BJ (cell line): ENCODE measurements at regions not wholly inside any gene's neighbourhood (a gene's known extent, or its start where the extent isn't known, plus 50 kb on each side); places are given as distances from the start of the nearest gene placed in this dataset.

ENCODE experiments used
- CTCF ChIA-PET: fragments of 350-600 bp; formaldehyde crosslinking; extraction: SDS; loops from one replicate; lab custom pipeline; 2021; ENCODE audit warnings: antibody characterized with exemption, inconsistent platforms; lab: Yijun Ruan, JAX
- POLR2A ChIA-PET: fragments of 300-600 bp; sonication (Branson Sonifier 250); formaldehyde crosslinking; extraction: SDS; loops from one replicate; lab custom pipeline; 2021; ENCODE audit warnings: antibody characterized with exemption; lab: Charles Lee
- DNase-seq: peaks from one replicate; pipeline ENCODE4 v3.0.0-alpha.2; 2011; ENCODE audit warnings: low read depth
- H3K27me3 ChIP-seq: 2 replicates; pipeline ENCODE4 v1.6.0; 2011; ENCODE audit warnings: low read length; ENCODE audit not compliant: control insufficient read depth, insufficient read depth
- H3K36me3 ChIP-seq: 2 replicates; pipeline ENCODE4 v1.5.1; 2011; ENCODE audit warnings: low read length; ENCODE audit not compliant: control insufficient read depth, insufficient read depth
- H3K4me3 ChIP-seq: 2 replicates; pipeline ENCODE4 v1.5.1; 2011; ENCODE audit warnings: low read depth, mild to moderate bottlenecking, control low read depth, low read length
- CTCF ChIP-seq: IDR thresholded peaks from 2 replicates; pipeline ENCODE4 v1.5.1; 2011; ENCODE audit warnings: low read depth, mild to moderate bottlenecking, control low read depth, inconsistent platforms, low read length, moderate library complexity; ENCODE audit not compliant: insufficient read depth

- H3K36me3 ChIP-seq, result no peaks in the 10 kb centered on the region
- POLR2A ChIA-PET, result no interaction called here
- CTCF ChIA-PET, result no interaction called here
Measured at GRCh38 chr7:49631960-49632359, 141.5 kb upstream of the VWC2 start.

DNA sequence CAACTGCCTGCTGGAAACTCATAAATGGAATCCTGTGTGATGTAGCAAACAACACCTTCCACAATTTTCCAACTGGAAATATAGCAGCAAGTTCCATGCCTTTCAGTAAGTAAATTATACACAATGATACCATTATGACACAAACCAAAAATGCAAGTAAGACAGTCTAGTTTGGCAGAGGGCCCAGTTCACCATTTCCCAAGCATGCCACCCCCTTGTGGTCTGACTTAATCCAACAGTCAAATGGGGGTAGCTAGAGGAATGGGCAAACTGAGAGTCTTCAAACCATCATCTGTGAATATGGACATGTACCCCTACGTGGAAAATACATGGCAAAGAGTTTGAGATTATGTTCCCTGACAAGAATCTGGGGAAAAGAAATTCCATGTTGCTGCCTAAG is 137.6 kb upstream of the VWC2 start:
- CTCF ChIA-PET, result no interaction called here
- Histone ChIP-seq H3K27me3 (no peaks in the 10 kb centered on the region), H3K36me3 (no peaks in the 10 kb centered on the region), H3K4me3 (no peak overlapping the region)
- POLR2A ChIA-PET, result no interaction called here
- no peak for TF ChIP-seq CTCF
- no peak for DNase-seq

More at GRCh38 chr7:49631960-49632359, 141.5 kb upstream of the VWC2 start:
- DNase-seq, result no peak
- no peaks in the 10 kb centered on the region for H3K27me3 ChIP-seq
- no peak overlapping the region for H3K4me3 ChIP-seq
- TF ChIP-seq CTCF, result no peak

- H3K36me3 ChIP-seq, result no peaks in the 10 kb centered on the region
- CTCF ChIA-PET, result no interaction called here
- no peak for DNase-seq
- no peaks in the 10 kb centered on the region for H3K27me3 ChIP-seq
- no peak overlapping the region for H3K4me3 ChIP-seq
- POLR2A ChIA-PET, result no interaction called here
- TF ChIP-seq CTCF, result no peak
Measured at GRCh38 chr7:49636400-49636799, 137.0 kb upstream of the VWC2 start.

- no peak for TF ChIP-seq CTCF
- POLR2A ChIA-PET, result no interaction called here
- CTCF ChIA-PET, result interaction anchor here (1.1 kb wide), 1 partner anchor 13 kb away, joined by 3 read pairs; no protein-coding TSS in a partner anchor
Measured at GRCh38 chr7:49638166-49638565, 135.3 kb upstream of the VWC2 start.

GRCh38 chr7:49639068-49639593 is 134.3 kb upstream of the VWC2 start:
- no peak overlapping the region for H3K4me3 ChIP-seq
- POLR2A ChIA-PET, result no interaction called here
- no peak for TF ChIP-seq CTCF
- no peaks in the 10 kb centered on the region for H3K36me3 ChIP-seq
- H3K27me3 ChIP-seq, result no peaks in the 10 kb centered on the region
- CTCF ChIA-PET, result no interaction called here
- no peak for DNase-seq

More at GRCh38 chr7:49638166-49638565, 135.3 kb upstream of the VWC2 start:
- DNase-seq, result no peak
- Histone ChIP-seq H3K27me3 (no peaks in the 10 kb centered on the region), H3K4me3 (no peak overlapping the region), H3K36me3 (no peaks in the 10 kb centered on the region)
